ENCODE measurements at regions not wholly inside any gene's neighbourhood (a gene's known extent, or its start where the extent isn't known, plus 50 kb on each side); places are given as distances from the start of the nearest gene placed in this dataset.
"Not testable (repeated sequence)": the region's sequence is repeated elsewhere in the genome, so short reads cannot be mapped to it uniquely, and the experiment has no call there.

GRCh38 chr6:73978330-73978729, 282.3 kb downstream of the CD109 start:
- no peak for DNase-seq
- no peaks in the 10 kb centered on the region for H3K4me1 ChIP-seq
- no peaks in the 10 kb centered on the region for H3K27me3 ChIP-seq
- H3K4me3 ChIP-seq, result no peak overlapping the region
- intact Hi-C loops (cut with DNase I; ENCODE audit: low total_unique reads), result no loop called here
- H3K36me3 ChIP-seq, result no peaks in the 10 kb centered on the region
- WGBS, 5 donors, result 48 to 71% (median 62%) methylated on average over 2 of the region's 2 CpGs
- TF ChIP-seq, protein P1, sequence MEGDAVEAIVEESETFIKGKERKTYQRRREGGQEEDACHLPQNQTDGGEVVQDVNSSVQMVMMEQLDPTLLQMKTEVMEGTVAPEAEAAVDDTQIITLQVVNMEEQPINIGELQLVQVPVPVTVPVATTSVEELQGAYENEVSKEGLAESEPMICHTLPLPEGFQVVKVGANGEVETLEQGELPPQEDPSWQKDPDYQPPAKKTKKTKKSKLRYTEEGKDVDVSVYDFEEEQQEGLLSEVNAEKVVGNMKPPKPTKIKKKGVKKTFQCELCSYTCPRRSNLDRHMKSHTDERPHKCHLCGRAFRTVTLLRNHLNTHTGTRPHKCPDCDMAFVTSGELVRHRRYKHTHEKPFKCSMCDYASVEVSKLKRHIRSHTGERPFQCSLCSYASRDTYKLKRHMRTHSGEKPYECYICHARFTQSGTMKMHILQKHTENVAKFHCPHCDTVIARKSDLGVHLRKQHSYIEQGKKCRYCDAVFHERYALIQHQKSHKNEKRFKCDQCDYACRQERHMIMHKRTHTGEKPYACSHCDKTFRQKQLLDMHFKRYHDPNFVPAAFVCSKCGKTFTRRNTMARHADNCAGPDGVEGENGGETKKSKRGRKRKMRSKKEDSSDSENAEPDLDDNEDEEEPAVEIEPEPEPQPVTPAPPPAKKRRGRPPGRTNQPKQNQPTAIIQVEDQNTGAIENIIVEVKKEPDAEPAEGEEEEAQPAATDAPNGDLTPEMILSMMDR (IDR thresholded peaks at IDR 0.05), result no peak
- no peak for TF ChIP-seq POLR2A (IDR thresholded peaks at IDR 0.05)
- TF ChIP-seq POLR2AphosphoS5 (IDR thresholded peaks at IDR 0.05), result no peak
- no peak for TF ChIP-seq EP300 (IDR thresholded peaks at IDR 0.05)
- H3K9me3 ChIP-seq, result peaks cover 0 to 4% (median 2%) of the 10 kb centered on the region in 4 donors
- no peak overlapping the region for H3K27ac ChIP-seq

GRCh38 chr6:73972518-73972917, 276.5 kb downstream of the CD109 start:
- H3K4me1 ChIP-seq; H3K36me3 ChIP-seq; DNase-seq; H3K4me3 ChIP-seq; H3K27me3 ChIP-seq; intact Hi-C loops (cut with DNase I; ENCODE audit: low total_unique reads); H3K9me3 ChIP-seq; H3K27ac ChIP-seq: not testable (repeated sequence)
- WGBS, 5 donors, result 84 to 96% (median 91%) methylated on average over 4 to 7 of the region's 7 CpGs

DNA sequence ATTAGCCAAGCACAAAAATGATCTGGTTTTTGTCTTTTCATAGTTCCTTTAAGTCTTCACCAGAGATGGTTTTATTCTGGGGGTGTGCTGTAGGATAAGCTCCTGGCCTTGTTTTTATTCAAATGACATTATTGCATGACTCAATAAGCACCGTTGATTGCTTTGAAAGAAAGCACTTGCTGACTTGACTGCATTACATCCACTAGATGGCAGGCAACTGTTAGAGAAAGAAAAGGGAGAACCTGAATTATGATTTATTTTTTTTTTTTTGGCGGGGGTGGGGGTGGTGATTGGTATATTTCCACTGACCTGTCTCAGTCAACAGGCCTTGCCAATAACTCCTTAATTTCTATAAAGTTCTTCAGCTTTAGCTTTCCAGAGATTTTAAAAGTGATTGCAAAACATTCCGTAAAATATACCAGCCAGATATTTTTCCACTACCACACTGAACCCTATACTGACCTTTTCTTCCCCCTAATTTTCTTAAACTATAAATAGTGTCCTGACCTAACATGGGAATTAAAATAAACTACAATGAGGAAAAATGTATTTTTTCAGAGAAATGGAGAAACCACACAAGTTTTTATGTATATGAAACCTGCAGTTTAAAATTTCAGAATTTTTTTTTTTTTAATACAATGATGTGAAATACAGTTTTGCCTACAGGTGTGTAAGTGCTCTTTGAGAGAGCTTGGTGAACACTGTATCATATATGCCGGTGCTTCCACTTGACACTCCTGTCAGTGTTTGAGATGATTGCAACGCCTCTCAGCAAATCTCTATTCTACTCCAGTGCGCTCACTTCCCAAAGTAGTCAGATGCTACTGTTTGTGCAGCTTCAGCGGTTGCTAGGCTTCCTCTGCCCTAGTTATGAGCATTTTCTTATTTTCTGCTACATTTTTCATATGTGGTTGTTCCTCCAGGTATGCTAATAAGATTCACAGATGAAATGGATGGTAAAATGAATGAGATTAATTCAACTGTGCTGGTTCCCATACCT, 274.3 kb downstream of the CD109 start:
- TF ChIP-seq, protein P1 (IDR thresholded peaks at IDR 0.05), result peak in 4 of 7 experiments; percentile 20 to 48 (median 46)
- no peak for TF ChIP-seq POLR2AphosphoS5 (IDR thresholded peaks at IDR 0.05)
- no peak for TF ChIP-seq POLR2A (IDR thresholded peaks at IDR 0.05)
- no peak for TF ChIP-seq EP300 (IDR thresholded peaks at IDR 0.05)
- DNase-seq, result peak in 1 of 2 donors; percentile 71
- 48 to 57% (median 53%) methylated on average over 7 of the region's 7 CpGs for WGBS, 5 donors
- intact Hi-C loops (cut with DNase I; ENCODE audit: low total_unique reads), result no loop called here
- no peak overlapping the region for H3K4me3 ChIP-seq
- no peak overlapping the region for H3K27ac ChIP-seq
- no peaks in the 10 kb centered on the region for H3K27me3 ChIP-seq
- H3K36me3 ChIP-seq, result no peaks in the 10 kb centered on the region
- no peaks in the 10 kb centered on the region for H3K9me3 ChIP-seq
- peaks cover 0 to 4% (median 2%) of the 10 kb centered on the region in 4 donors for H3K4me1 ChIP-seq

GRCh38 chr6:73968221-73968757, 272.3 kb downstream of the CD109 start:
- no peak for DNase-seq
- Histone ChIP-seq H3K9me3 (no peaks in the 10 kb centered on the region), H3K27ac (no peak overlapping the region), H3K4me1 (peaks cover 0 to 4% (median 2%) of the 10 kb centered on the region in 4 donors), H3K27me3 (no peaks in the 10 kb centered on the region), H3K4me3 (no peak overlapping the region), H3K36me3 (no peaks in the 10 kb centered on the region)
- TF ChIP-seq, protein P1 (IDR thresholded peaks at IDR 0.05), result no peak
- intact Hi-C loops (cut with DNase I; ENCODE audit: low total_unique reads), result no loop called here
- 28 to 45% (median 35%) methylated on average over 2 of the region's 2 CpGs for WGBS, 5 donors

All from stomach (tissue), 8 donors.